PC-9 (cell line): ENCODE measurements at regions not wholly inside any gene's neighbourhood (a gene's known extent, or its start where the extent isn't known, plus 50 kb on each side); places are given as distances from the start of the nearest gene placed in this dataset.

ENCODE experiments used
- BruUV-seq: library from RNA; stranded (reverse); fragments of 400-500 nt; replicated peaks from 2 replicates; lab custom pipeline; 2021; lab: Mats Ljungman, UMichigan
- CTCF ChIA-PET: fragments of 300-600 bp; sonication (Branson Sonifier 250); formaldehyde crosslinking; loops from one replicate; lab custom pipeline; 2022; ENCODE audit warnings: antibody characterized with exemption; lab: Charles Lee
- POLR2A ChIA-PET: fragments of 300-600 bp; sonication (Branson Sonifier 250); formaldehyde crosslinking; loops from one replicate; lab custom pipeline; 2022; ENCODE audit warnings: antibody characterized with exemption; ENCODE audit not compliant: unreplicated experiment; lab: Charles Lee
- DNase-seq, 2 experiments: peaks; one replicate each; pipeline versions ENCODE4 v3.0.0 to v3.0.0-alpha.2; 2015 to 2022; ENCODE audit warnings: mixed read lengths in 1 of 2
- H2AFZ ChIP-seq: fragments of 200-600 bp; sonication (generic); 2 replicates; pipeline ENCODE4 v1.8.1; 2017; ENCODE audit warnings: antibody characterized with exemption
- H3F3A ChIP-seq: fragments of 200-600 bp; sonication (generic); 2 replicates; pipeline ENCODE4 v1.8.1; 2017; ENCODE audit warnings: antibody characterized with exemption, mild to moderate bottlenecking, low read depth; ENCODE audit not compliant: insufficient read depth
- H3K27ac ChIP-seq: fragments of 200-600 bp; sonication (generic); 2 replicates; pipeline ENCODE4 v1.6.1; 2016; ENCODE audit warnings: mixed run types
- H3K27me3 ChIP-seq: fragments of 200-600 bp; sonication (generic); 2 replicates; pipeline ENCODE4 v1.6.1; 2016; ENCODE audit warnings: low read depth, mixed run types; ENCODE audit not compliant: insufficient read depth
- H3K36me3 ChIP-seq: fragments of 200-600 bp; sonication (generic); 2 replicates; pipeline ENCODE4 v1.6.1; 2016; ENCODE audit warnings: low read depth, mixed run types
- H3K4me1 ChIP-seq: fragments of 200-600 bp; sonication (generic); replicated peaks from 2 replicates; pipeline ENCODE4 v1.6.1; 2016; ENCODE audit warnings: mixed run types; ENCODE audit not compliant: insufficient read depth
- H3K4me2 ChIP-seq: fragments of 200-600 bp; sonication (generic); 2 replicates; pipeline ENCODE4 v1.6.1; 2017; ENCODE audit warnings: mixed run types
- H3K4me3 ChIP-seq: fragments of 200-600 bp; sonication (generic); 2 replicates; pipeline ENCODE4 v1.6.1; 2016; ENCODE audit warnings: mixed run types
- H3K79me2 ChIP-seq: fragments of 200-600 bp; sonication (generic); 2 replicates; pipeline ENCODE4 v1.6.1; 2017; ENCODE audit warnings: low read depth, mixed run types
- H3K9me2 ChIP-seq: fragments of 200-600 bp; sonication (generic); 2 replicates; pipeline ENCODE4 v1.8.1; 2017; ENCODE audit warnings: mild to moderate bottlenecking; ENCODE audit not compliant: insufficient read depth
- H3K9me3 ChIP-seq: fragments of 200-600 bp; sonication (generic); 2 replicates; pipeline ENCODE4 v1.8.1; 2016; ENCODE audit warnings: low read depth; ENCODE audit not compliant: insufficient read depth
- H4K20me1 ChIP-seq: fragments of 200-600 bp; sonication (generic); 2 replicates; pipeline ENCODE4 v1.8.1; 2017; ENCODE audit not compliant: insufficient read depth
- CTCF ChIP-seq: fragments of 200-600 bp; sonication (generic); conservative IDR thresholded peaks from 2 replicates; pipeline ENCODE4 v1.6.1; 2017; ENCODE audit warnings: mixed run types, antibody characterized with exemption, mild to moderate bottlenecking, moderate library complexity
- EZH2 ChIP-seq: fragments of 200-600 bp; sonication (generic); IDR thresholded peaks from 2 replicates; pipeline ENCODE4 v1.8.0; 2017; ENCODE audit warnings: antibody characterized with exemption, low read depth
- intact Hi-C: fragments of 100-400 bp; cut with micrococcal nuclease; formaldehyde crosslinking; loops from one replicate; pipeline ENCODE4 v1.10.0; 2022; ENCODE audit not compliant: unreplicated experiment

- Histone ChIP-seq H3K79me2 (no peaks in the 10 kb centered on the region), H3K4me3 (no peak overlapping the region), H4K20me1 (no peaks in the 10 kb centered on the region), H3F3A (no peaks in the 10 kb centered on the region), H3K27me3 (peaks cover 25% of the 10 kb centered on the region), H3K4me1 (no peaks in the 10 kb centered on the region), H3K27ac (no peak overlapping the region), H3K9me2 (no peaks in the 10 kb centered on the region), H2AFZ (no peak overlapping the region), H3K36me3 (no peaks in the 10 kb centered on the region), H3K4me2 (no peak overlapping the region), H3K9me3 (no peaks in the 10 kb centered on the region)
- ChIA-PET POLR2A (no interaction called here), CTCF (no interaction called here)
- DNase-seq, result no peak
- no TSS peak for BruUV-seq
- intact Hi-C loops, result no loop called here
- TF ChIP-seq CTCF, result no peak
- TF ChIP-seq EZH2, result no peak
These were observed 280.5 kb downstream of the WDR11 start for GRCh38 chr10:121131426-121132265.

GRCh38 chr10:121132273-121132672, 281.1 kb downstream of the WDR11 start:
- H3K4me2 ChIP-seq, result no peak overlapping the region
- H2AFZ ChIP-seq, result no peak overlapping the region
- H3F3A ChIP-seq, result no peaks in the 10 kb centered on the region
- CTCF ChIA-PET, result no interaction called here
- no TSS peak for BruUV-seq
- H3K27ac ChIP-seq, result no peak overlapping the region
- H3K79me2 ChIP-seq, result no peaks in the 10 kb centered on the region
- intact Hi-C loops, result no loop called here
- no peaks in the 10 kb centered on the region for H3K4me1 ChIP-seq
- TF ChIP-seq CTCF, result no peak
- no peak for TF ChIP-seq EZH2
- POLR2A ChIA-PET, result no interaction called here
- no peaks in the 10 kb centered on the region for H3K36me3 ChIP-seq
- no peak for DNase-seq
- H4K20me1 ChIP-seq, result no peaks in the 10 kb centered on the region
- H3K9me2 ChIP-seq, result no peaks in the 10 kb centered on the region
- peaks cover 21% of the 10 kb centered on the region for H3K27me3 ChIP-seq
- H3K9me3 ChIP-seq, result no peaks in the 10 kb centered on the region
- no peak overlapping the region for H3K4me3 ChIP-seq

GRCh38 chr10:121133901-121134300, 282.7 kb downstream of the WDR11 start:
- Histone ChIP-seq H3F3A (no peaks in the 10 kb centered on the region), H2AFZ (no peak overlapping the region), H4K20me1 (no peaks in the 10 kb centered on the region), H3K79me2 (no peaks in the 10 kb centered on the region), H3K4me1 (no peaks in the 10 kb centered on the region), H3K4me3 (no peak overlapping the region), H3K27me3 (peaks cover 5% of the 10 kb centered on the region), H3K4me2 (no peak overlapping the region), H3K9me2 (no peaks in the 10 kb centered on the region), H3K27ac (no peak overlapping the region), H3K36me3 (no peaks in the 10 kb centered on the region), H3K9me3 (no peaks in the 10 kb centered on the region)
- CTCF ChIA-PET, result no interaction called here
- no peak for DNase-seq
- no TSS peak for BruUV-seq
- intact Hi-C loops, result no loop called here
- TF ChIP-seq EZH2 (no peak), CTCF (no peak)
- POLR2A ChIA-PET, result no interaction called here
